HEK293 (cell line): ENCODE measurements at regions not wholly inside any gene's neighbourhood (a gene's known extent, or its start where the extent isn't known, plus 50 kb on each side); places are given as distances from the start of the nearest gene placed in this dataset.

Experiments used
- ZNF24 ChIP-seq: fragments of 450-650 bp; formaldehyde crosslinking; IDR thresholded peaks from 2 replicates; pipeline ENCODE4 v1.5.1; 2016; ENCODE audit warnings: missing biosample characterization, missing genetic modification characterization
- ZNF768 ChIP-seq: fragments of 450-650 bp; formaldehyde crosslinking; IDR thresholded peaks from 2 replicates; pipeline ENCODE4 v1.5.1; 2018; ENCODE audit warnings: missing biosample characterization, mild to moderate bottlenecking, missing genetic modification characterization
- TF ChIP-seq, protein P1 (sequence below): fragments of 450-650 bp; formaldehyde crosslinking; conservative IDR thresholded peaks from 2 replicates; pipeline ENCODE4 v1.5.1; 2016; ENCODE audit warnings: low read depth, missing biosample characterization, missing genetic modification characterization
- TF ChIP-seq, protein P2 (sequence below): fragments of 450-650 bp; formaldehyde crosslinking; IDR thresholded peaks from 2 replicates; pipeline ENCODE4 v1.5.1; 2016; ENCODE audit warnings: missing biosample characterization, missing genetic modification characterization

- TF ChIP-seq ZNF24 (tag by site-specific recombination) (no peak), ZNF768 (tag by site-specific recombination) (no peak)
- TF ChIP-seq, protein P1, sequence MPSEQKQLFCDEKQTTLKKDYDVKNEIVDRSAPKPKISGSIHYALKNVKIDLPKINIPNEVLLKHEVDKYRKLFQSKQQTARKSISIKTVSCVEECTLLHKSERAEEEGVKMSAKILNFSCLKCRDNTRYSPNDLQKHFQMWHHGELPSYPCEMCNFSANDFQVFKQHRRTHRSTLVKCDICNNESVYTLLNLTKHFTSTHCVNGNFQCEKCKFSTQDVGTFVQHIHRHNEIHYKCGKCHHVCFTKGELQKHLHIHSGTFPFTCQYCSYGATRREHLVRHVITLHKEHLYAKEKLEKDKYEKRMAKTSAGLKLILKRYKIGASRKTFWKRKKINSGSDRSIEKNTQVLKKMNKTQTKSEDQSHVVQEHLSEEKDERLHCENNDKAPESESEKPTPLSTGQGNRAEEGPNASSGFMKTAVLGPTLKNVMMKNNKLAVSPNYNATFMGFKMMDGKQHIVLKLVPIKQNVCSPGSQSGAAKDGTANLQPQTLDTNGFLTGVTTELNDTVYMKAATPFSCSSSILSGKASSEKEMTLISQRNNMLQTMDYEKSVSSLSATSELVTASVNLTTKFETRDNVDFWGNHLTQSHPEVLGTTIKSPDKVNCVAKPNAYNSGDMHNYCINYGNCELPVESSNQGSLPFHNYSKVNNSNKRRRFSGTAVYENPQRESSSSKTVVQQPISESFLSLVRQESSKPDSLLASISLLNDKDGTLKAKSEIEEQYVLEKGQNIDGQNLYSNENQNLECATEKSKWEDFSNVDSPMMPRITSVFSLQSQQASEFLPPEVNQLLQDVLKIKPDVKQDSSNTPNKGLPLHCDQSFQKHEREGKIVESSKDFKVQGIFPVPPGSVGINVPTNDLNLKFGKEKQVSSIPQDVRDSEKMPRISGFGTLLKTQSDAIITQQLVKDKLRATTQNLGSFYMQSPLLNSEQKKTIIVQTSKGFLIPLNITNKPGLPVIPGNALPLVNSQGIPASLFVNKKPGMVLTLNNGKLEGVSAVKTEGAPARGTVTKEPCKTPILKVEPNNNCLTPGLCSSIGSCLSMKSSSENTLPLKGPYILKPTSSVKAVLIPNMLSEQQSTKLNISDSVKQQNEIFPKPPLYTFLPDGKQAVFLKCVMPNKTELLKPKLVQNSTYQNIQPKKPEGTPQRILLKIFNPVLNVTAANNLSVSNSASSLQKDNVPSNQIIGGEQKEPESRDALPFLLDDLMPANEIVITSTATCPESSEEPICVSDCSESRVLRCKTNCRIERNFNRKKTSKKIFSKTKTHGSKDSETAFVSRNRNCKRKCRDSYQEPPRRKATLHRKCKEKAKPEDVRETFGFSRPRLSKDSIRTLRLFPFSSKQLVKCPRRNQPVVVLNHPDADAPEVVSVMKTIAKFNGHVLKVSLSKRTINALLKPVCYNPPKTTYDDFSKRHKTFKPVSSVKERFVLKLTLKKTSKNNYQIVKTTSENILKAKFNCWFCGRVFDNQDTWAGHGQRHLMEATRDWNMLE (tag by site-specific recombination): no peak
- TF ChIP-seq, protein P2, sequence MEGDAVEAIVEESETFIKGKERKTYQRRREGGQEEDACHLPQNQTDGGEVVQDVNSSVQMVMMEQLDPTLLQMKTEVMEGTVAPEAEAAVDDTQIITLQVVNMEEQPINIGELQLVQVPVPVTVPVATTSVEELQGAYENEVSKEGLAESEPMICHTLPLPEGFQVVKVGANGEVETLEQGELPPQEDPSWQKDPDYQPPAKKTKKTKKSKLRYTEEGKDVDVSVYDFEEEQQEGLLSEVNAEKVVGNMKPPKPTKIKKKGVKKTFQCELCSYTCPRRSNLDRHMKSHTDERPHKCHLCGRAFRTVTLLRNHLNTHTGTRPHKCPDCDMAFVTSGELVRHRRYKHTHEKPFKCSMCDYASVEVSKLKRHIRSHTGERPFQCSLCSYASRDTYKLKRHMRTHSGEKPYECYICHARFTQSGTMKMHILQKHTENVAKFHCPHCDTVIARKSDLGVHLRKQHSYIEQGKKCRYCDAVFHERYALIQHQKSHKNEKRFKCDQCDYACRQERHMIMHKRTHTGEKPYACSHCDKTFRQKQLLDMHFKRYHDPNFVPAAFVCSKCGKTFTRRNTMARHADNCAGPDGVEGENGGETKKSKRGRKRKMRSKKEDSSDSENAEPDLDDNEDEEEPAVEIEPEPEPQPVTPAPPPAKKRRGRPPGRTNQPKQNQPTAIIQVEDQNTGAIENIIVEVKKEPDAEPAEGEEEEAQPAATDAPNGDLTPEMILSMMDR (tag by site-specific recombination): no peak
These were observed 294.2 kb upstream of the CYLC2 start for GRCh38 chr9:102700936-102701335.
